ENCODE measurements at regions not wholly inside any gene's neighbourhood (a gene's known extent, or its start where the extent isn't known, plus 50 kb on each side); places are given as distances from the start of the nearest gene placed in this dataset.

- TF ChIP-seq CTCF (IDR thresholded peaks at IDR 0.05), result no peak
- peaks cover 21% of the 10 kb centered on the region for H3K27me3 Mint-ChIP-seq (ENCODE audit: low read depth)
- no peaks in the 10 kb centered on the region for H3K36me3 Mint-ChIP-seq (ENCODE audit: low read depth)
- no peak for DNase-seq (ENCODE audit: low spot score)
- H3K4me1 Mint-ChIP-seq (ENCODE audit: low read depth), result no peaks in the 10 kb centered on the region
- no peak overlapping the region for H3K27ac Mint-ChIP-seq (ENCODE audit: unreplicated experiment)
- no peak overlapping the region for H3K4me3 Mint-ChIP-seq (ENCODE audit: unreplicated experiment)
- H3K9me3 Mint-ChIP-seq (ENCODE audit: low read depth), result no peaks in the 10 kb centered on the region
Observed at GRCh38 chr2:156812496-156812895, 376.3 kb downstream of the GPD2 start.

- no peaks in the 10 kb centered on the region for H3K9me3 Mint-ChIP-seq (ENCODE audit: low read depth)
- H3K4me1 Mint-ChIP-seq (ENCODE audit: low read depth), result peaks cover 4% of the 10 kb centered on the region
- TF ChIP-seq CTCF (IDR thresholded peaks at IDR 0.05), result no peak
- peaks cover 3% of the 10 kb centered on the region for H3K27me3 Mint-ChIP-seq (ENCODE audit: low read depth)
- no peaks in the 10 kb centered on the region for H3K36me3 Mint-ChIP-seq (ENCODE audit: low read depth)
- no peak overlapping the region for H3K27ac Mint-ChIP-seq (ENCODE audit: unreplicated experiment)
- no peak overlapping the region for H3K4me3 Mint-ChIP-seq (ENCODE audit: unreplicated experiment)
- no peak for DNase-seq (ENCODE audit: low spot score)
Observed at GRCh38 chr2:156817430-156817829, 381.3 kb downstream of the GPD2 start.

- Mint-ChIP-seq H3K36me3 (ENCODE audit: low read depth) (no peaks in the 10 kb centered on the region), H3K4me1 (ENCODE audit: low read depth) (peaks cover 4% of the 10 kb centered on the region), H3K4me3 (ENCODE audit: unreplicated experiment) (no peak overlapping the region), H3K27me3 (ENCODE audit: low read depth) (peaks cover 3% of the 10 kb centered on the region), H3K27ac (ENCODE audit: unreplicated experiment) (no peak overlapping the region), H3K9me3 (ENCODE audit: low read depth) (no peaks in the 10 kb centered on the region)
- no peak for DNase-seq (ENCODE audit: low spot score)
- TF ChIP-seq CTCF (IDR thresholded peaks at IDR 0.05), result no peak
Observed at GRCh38 chr2:156818221-156818620, 382.0 kb downstream of the GPD2 start.

- no peak for DNase-seq (ENCODE audit: low spot score)
- H3K4me3 Mint-ChIP-seq (ENCODE audit: unreplicated experiment), result no peak overlapping the region
- no peaks in the 10 kb centered on the region for H3K36me3 Mint-ChIP-seq (ENCODE audit: low read depth)
- no peak for TF ChIP-seq CTCF (IDR thresholded peaks at IDR 0.05)
- peaks cover 3% of the 10 kb centered on the region for H3K27me3 Mint-ChIP-seq (ENCODE audit: low read depth)
- H3K4me1 Mint-ChIP-seq (ENCODE audit: low read depth), result peaks cover 4% of the 10 kb centered on the region
- H3K9me3 Mint-ChIP-seq (ENCODE audit: low read depth), result no peaks in the 10 kb centered on the region
- no peak overlapping the region for H3K27ac Mint-ChIP-seq (ENCODE audit: unreplicated experiment)
Observed at GRCh38 chr2:156818944-156819343, 382.8 kb downstream of the GPD2 start.

GRCh38 chr2:156826341-156826933 is 390.3 kb downstream of the GPD2 start:
- no peak for TF ChIP-seq CTCF (IDR thresholded peaks at IDR 0.05)
- Mint-ChIP-seq H3K27me3 (ENCODE audit: low read depth) (peaks cover 12% of the 10 kb centered on the region), H3K27ac (ENCODE audit: unreplicated experiment) (peak overlapping the region; percentile 79), H3K4me1 (ENCODE audit: low read depth) (peaks cover 11% of the 10 kb centered on the region), H3K4me3 (ENCODE audit: unreplicated experiment) (no peak overlapping the region), H3K36me3 (ENCODE audit: low read depth) (no peaks in the 10 kb centered on the region), H3K9me3 (ENCODE audit: low read depth) (peaks cover 8% of the 10 kb centered on the region)
- DNase-seq (ENCODE audit: low spot score), result no peak
